HUDEP-2 (cell line): ENCODE measurements at regions not wholly inside any gene's neighbourhood (a gene's known extent, or its start where the extent isn't known, plus 50 kb on each side); places are given as distances from the start of the nearest gene placed in this dataset.
"Not testable (repeated sequence)": the region's sequence is repeated elsewhere in the genome, so short reads cannot be mapped to it uniquely, and the experiment has no call there.

Source experiments
- DNase-seq, 76 experiments: peaks; one replicate each; lab custom pipeline; 2025; ENCODE audit not compliant: unreplicated experiment in 76 of 76; lab: John Stamatoyannopoulos, UW

DNA sequence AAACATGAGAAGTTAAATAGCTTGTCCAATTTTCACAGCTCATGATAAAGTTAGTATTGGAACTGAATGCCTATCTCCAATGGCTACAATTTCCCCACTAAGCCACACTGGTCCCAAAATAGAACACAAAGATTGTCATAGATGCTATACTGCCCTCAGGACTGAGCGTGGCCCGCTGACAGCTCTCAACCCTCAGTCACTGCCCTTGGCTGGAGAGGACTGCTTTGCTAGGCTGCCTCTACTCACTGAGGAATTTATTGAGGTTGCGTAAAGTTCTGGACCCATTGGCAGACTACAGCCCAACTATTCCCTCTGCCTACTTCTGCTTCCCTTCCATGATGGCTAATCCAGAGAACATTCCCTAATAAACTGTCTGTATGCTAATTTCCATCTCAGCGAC, 165.5 kb upstream of the BET1 start:
- no peak for DNase-seq

DNA sequence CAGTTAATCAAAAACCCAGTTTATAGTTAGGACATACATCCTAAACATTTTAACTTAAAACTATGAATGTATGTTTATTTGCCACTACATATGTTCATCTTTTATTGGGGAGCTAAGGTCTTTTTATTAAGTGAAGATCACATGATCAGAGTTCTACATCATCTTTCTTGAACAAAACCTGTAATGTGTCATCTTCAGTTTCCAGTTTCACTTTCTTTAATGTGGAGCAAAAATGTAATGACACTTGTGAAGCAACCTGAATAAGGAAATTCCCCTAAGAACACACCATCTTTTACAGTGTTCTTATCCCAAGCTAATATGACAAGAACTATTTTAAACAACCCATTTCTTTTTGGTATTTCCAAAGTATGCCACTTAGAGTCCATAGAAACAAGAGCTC, 166.7 kb upstream of the BET1 start:
- no peak for DNase-seq

DNA sequence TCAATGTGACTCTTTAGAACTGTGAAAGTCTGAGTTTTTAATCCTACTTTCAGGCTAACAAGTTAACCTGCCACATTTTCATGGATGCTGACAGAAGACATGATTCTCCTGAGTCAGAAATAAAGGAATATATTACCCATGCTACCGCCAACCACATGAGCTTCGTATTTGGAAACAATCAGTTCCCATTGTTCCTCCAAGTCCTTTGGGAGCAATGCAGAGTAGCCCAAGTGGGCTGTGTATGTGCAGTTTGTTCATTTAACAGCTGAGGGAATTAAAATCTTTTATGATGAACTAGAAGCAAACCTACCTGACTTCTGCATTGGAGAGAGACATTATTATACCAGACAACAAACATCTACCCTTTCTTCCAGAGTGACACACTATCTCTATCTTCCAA, 169.3 kb upstream of the BET1 start:
- DNase-seq, result no peak

GRCh38 chr7:94174375-94174774, 170.2 kb upstream of the BET1 start:
- no peak for DNase-seq

DNA sequence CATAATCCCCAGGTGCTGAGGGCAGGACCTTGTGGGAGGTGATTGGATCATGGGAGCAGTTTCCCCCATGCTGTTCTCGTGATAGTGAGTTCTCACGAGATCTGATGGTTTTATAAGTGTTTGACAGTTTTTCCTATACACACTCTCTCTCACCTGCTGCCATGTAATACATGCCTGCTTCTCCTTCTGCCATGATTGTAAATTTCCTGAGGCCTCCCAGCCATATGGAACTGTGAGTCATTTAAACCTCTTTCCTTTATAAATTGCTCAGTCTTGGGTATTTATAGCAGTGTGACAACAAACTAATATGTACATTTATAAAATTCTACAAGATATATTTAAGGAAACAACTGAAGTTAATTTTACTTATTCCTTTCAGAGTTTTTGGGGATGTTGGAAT, 170.8 kb upstream of the BET1 start:
- DNase-seq, result no peak

- DNase-seq, result no peak
Measured at GRCh38 chr7:94176694-94177200, 172.6 kb upstream of the BET1 start.

GRCh38 chr7:94177441-94177840, 173.3 kb upstream of the BET1 start:
- no peak for DNase-seq

DNA sequence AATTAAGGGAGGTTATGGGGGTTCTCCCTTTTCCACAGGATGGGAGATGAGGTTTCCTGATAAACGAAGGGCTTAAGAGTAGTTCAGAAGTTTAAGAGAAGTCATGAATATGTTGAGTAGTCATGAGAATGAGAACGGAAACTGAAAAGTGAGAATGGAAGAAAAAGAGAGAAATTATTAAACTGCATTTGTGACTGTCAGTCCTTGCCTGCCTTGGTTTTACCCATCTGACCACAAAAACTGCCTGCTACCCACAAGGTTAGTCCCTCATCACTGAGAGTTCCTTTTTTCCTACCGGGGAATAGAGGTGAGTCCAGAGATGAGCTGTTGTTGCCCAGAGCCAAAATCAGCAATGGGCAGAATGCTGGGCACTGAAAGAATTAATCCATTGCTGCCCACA, 174.1 kb upstream of the BET1 start:
- DNase-seq, result no peak

- no peak for DNase-seq
Measured at GRCh38 chr7:94179466-94179865, 175.3 kb upstream of the BET1 start.

DNA sequence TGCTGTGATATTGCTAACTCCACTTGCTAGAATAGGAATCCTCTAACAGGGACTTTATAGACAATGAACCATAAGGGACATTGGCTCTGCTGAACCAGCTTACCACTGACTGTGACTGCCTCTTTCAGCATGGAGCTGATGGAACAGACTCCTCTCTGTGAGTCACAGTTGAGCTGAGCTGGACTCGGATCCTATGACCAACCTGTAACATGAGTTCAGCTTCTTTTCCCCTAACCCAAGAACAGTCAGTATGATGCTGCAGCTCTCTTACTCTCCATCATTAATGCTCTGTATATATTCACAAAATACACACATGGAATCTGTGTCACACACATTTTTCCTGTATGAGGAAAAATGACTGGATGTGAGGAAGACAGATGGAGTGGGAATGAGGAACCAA, 177.9 kb upstream of the BET1 start:
- DNase-seq, result no peak

DNA sequence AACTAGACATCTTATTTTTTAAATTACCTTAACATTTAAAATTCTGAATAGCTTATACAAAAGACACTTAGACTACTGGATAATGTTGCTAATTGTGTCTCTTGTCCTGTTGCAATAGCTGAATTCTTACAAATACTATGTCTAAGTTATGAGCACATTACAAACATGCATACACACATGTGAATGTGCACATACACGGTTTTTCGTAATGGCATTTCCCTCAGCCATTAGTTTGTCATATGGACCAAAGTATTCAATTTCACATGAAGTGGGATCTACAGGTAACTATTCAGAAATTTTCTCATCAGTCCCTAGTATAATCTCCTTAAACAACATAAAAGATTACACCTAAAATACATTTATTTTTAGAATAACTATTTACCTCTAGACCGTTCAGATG, 178.6 kb upstream of the BET1 start:
- DNase-seq, result no peak

- DNase-seq, result no peak
Measured at GRCh38 chr7:94183289-94183749, 179.2 kb upstream of the BET1 start.

- no peak for DNase-seq
Measured at GRCh38 chr7:94183891-94184290, 179.7 kb upstream of the BET1 start.

GRCh38 chr7:94188350-94188749, 184.2 kb upstream of the BET1 start:
- no peak for DNase-seq

GRCh38 chr7:94190599-94191061, 186.5 kb upstream of the BET1 start:
- DNase-seq, result no peak

- DNase-seq, result not testable (repeated sequence)
Measured at GRCh38 chr7:94194426-94194825, 190.3 kb upstream of the BET1 start.

- no peak for DNase-seq
Measured at GRCh38 chr7:94195201-94195600, 191.0 kb upstream of the BET1 start.

DNA sequence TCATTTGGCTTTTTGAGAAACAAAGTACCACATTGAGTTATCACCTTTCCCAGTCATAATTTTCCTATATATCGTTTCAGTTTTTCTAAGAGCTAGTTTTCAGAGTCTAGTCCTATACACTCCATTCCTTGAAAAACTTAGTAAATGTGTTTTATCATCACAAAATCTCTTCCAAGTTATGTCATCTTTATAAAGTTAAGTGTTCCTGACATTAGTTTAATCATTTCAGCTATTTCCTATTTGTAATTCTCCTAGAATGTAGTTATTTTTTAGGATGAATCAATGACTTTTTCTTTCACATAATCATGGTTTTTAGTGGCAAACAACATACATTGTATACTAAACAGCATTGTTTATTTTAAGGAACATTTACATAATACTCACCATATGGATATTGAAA, 191.7 kb upstream of the BET1 start:
- no peak for DNase-seq

GRCh38 chr7:94205529-94205928, 189.2 kb upstream of the COL1A2 start:
- DNase-seq, result no peak

- no peak for DNase-seq
Measured at GRCh38 chr7:94206295-94206694, 188.4 kb upstream of the COL1A2 start.

- no peak for DNase-seq
Measured at GRCh38 chr7:94212160-94212559, 182.5 kb upstream of the COL1A2 start.

DNA sequence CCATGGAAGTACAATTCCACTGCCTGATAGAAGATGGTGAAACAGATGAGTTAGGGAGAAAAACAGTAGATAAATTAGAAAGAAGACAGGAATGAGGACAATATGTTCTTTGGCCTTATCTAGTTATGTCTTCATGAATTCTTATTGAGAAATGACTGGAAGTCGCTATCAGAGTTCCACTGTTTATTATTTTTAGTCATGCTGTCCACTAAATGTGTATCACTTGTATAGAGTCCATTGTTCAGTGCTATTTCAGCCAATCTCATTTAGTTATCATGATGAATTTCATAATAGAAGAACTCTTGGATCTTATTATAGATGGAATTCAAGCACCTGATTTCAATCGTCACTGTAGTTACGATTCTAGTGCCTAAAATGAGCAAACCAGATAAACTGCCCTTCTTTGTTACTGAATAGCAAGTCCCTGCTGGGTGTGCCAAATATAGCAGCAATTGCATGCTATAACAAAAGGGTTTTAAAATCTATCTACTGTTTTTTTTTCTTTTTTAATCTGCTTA, 177.7 kb upstream of the COL1A2 start:
- no peak for DNase-seq

DNA sequence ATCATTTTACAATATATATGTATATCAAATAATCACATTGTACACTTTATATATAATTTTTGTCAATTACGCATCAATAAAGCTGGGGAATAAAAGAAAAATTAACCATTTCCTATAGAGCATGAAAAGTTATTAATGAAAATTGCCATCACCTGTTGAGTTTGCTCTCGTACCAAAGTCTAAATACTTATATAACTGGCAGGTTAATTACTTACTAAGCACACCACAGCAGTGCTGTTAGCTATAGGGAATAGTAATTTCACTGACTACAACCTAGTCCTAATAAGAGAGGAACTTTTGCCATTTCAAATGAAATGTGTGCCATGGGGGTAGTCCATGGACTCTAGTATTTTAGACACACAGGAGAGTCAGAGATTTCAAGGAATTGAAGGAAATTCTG, 176.9 kb upstream of the COL1A2 start:
- no peak for DNase-seq
